GM12872 (cell line): ENCODE measurements at regions not wholly inside any gene's neighbourhood (a gene's known extent, or its start where the extent isn't known, plus 50 kb on each side); places are given as distances from the start of the nearest gene placed in this dataset.

ENCODE experiments used
- TF ChIP-seq, protein P1 (sequence below): IDR thresholded peaks from 3 replicates; pipeline ENCODE4 v1.5.1; 2011; ENCODE audit warnings: low read depth, mild to moderate bottlenecking, low read length, moderate library complexity; ENCODE audit not compliant: insufficient read depth

DNA sequence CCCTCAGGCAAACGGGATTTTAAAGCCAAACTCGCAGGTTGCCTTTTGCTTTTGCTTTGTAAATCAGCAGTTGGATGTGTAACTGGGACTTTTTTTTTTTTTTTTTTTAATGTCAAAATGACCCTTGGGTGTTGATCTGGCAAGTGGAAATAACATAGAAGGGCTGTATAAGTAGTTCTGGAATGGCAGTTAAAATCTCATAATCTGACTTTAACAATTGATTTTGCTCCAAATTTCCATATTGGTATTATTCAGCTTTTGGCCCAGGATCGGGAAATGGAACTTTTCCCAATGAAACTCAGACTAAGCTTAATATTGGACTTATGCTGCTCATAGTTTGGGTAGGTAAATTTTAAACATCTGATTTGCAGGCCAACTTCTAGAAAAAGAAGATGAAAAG is 346.8 kb upstream of the NUDT12 start:
- TF ChIP-seq, protein P1, sequence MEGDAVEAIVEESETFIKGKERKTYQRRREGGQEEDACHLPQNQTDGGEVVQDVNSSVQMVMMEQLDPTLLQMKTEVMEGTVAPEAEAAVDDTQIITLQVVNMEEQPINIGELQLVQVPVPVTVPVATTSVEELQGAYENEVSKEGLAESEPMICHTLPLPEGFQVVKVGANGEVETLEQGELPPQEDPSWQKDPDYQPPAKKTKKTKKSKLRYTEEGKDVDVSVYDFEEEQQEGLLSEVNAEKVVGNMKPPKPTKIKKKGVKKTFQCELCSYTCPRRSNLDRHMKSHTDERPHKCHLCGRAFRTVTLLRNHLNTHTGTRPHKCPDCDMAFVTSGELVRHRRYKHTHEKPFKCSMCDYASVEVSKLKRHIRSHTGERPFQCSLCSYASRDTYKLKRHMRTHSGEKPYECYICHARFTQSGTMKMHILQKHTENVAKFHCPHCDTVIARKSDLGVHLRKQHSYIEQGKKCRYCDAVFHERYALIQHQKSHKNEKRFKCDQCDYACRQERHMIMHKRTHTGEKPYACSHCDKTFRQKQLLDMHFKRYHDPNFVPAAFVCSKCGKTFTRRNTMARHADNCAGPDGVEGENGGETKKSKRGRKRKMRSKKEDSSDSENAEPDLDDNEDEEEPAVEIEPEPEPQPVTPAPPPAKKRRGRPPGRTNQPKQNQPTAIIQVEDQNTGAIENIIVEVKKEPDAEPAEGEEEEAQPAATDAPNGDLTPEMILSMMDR: no peak

DNA sequence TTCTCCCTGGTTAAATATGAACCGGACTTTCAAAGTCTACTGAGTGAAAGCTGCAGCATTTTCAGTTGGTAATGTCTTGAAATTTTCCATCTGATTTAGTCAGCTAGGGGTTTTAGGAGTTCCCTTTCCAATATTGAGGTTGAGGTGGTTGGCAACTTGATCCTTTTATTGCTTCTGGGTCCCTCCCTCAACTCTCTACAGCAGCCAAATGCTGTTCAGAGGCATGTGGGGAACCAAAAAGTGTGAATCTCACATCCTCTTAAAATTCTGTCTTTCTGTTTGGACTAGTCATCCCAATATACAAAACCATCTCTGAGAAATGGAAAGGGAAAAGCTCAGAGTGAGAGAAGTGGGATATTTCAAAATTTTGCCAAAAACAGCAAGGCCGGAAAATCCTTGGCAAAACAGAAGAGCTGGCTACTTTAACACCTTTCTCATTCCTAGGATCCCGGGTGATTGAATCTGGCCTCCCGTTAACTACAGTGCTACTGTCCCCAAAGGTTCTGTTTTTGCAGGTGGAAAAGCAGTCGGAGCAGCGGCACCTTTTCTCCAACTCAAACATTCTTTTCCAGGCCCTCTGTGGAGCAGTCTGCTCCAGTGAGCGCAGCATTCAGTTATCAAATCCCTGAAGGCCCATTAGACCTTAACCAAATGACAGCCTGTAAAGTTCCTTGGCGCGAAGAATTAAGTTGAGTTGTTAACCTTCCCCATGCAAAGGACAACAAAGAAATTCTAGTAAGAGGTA is 345.9 kb upstream of the NUDT12 start:
- TF ChIP-seq, protein P1: no peak

DNA sequence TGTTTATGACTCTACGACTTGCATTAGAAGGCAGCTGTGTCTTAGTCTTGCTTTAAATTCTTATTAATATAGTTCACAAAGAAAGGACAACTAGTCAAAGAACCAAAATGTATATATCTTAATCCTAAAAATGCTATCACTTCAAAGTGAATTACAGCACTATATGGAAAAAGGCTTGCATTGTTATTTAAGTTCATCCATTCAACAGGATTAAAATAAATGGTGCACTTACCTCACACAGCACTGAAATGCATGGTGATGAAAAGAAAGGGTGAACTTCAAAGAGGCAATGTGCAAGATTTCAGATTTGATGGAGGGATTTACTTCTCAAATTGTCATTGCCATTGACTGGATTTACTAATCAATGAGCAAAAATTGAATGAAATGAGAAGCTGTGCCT is 344.4 kb upstream of the NUDT12 start:
- TF ChIP-seq, protein P1: no peak

DNA sequence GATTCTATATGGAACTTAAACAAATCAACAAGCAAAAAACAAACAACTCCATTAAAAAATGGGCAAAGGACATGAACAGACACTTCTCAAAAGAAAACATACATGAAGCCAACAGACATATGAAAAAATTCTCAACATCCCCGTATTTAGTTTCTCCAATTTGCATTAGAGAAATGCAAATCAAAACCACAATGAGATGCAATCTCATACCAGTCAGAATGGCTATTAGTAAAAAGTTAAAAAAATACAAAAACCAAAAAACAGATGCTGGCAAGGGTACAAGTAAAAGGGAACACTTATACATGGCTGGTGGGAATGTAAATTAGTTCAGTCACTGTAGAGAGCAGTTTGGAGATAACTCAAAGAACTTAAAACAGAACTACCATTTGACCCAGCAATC is 342.1 kb upstream of the NUDT12 start:
- TF ChIP-seq, protein P1: no peak

DNA sequence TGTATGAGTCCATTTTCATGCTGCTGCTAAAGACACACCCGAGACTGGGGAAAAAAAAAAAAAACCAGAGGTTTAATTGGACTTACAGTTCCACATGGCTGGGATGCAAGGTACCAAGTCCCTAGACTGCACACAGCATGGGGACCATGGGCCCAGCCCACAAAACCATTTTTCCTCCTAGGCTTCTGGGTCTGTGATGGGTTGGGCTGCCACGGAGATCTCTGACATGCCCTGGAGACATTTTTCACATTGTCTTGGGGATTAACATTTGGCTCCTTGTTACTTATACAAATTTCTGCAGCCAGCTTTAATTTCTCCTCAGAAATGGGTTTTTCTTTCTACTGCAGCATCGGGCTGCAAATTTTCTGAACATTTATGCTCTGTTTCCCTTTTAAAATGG is 340.3 kb upstream of the NUDT12 start:
- TF ChIP-seq, protein P1: no peak

DNA sequence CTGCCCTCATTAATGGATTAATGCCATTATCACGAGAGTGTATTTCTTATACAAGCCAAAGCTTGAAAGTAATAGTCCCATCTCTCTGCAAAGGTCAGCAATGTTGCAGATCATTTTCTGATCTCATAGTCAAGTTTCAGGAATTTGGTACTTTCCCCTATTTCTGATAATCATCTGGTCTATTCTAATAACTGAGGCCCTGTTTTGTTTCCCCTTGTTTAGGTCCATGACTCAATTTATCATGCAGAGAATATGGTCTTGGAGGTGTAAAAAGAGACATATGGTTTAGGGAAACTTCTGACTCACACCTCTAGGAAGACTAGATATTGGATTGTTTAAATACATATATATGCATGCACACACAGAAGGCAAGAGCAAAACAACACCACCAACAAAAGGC is 339.3 kb upstream of the NUDT12 start:
- TF ChIP-seq, protein P1: no peak

DNA sequence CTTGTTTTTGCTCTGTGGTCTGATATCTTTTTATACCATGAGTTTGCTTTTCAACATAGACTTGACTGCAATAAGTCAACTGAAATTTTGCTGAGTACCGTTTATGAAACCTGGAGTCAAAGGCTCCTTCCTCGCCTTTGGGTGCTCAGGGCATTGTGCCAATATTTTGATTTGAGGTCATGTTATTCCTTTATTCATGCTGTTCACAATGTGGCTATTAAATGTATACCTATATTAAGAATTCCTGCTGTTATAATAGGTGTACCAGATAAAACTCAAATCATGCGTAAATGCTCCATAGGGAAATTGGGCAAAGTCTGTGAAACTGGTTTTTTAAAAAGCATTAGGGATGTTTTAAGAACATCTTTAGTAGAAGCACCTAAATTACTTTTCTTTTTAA is 334.0 kb upstream of the NUDT12 start:
- TF ChIP-seq, protein P1: no peak
